HG02759 (cell line): ENCODE measurements at regions not wholly inside any gene's neighbourhood (a gene's known extent, or its start where the extent isn't known, plus 50 kb on each side); places are given as distances from the start of the nearest gene placed in this dataset.
A peak's percentile ranks its signal among the peaks of the same experiment; 100 is the strongest.

Experiments
- ATAC-seq: cut with Tn5 transposase; IDR thresholded peaks from one replicate; pipeline ENCODE4 v1.9.1; 2021; ENCODE audit warnings: mild to moderate bottlenecking, moderate library complexity; ENCODE audit not compliant: unreplicated experiment

GRCh38 chr18:45168866-45169600 is 446.2 kb upstream of the SLC14A2 start:
- no peak for ATAC-seq

GRCh38 chr18:45169610-45170009 is 445.7 kb upstream of the SLC14A2 start:
- ATAC-seq = no peak

GRCh38 chr18:45171679-45172191 is 443.5 kb upstream of the SLC14A2 start:
- ATAC-seq = no peak

GRCh38 chr18:45173327-45173726 is 441.9 kb upstream of the SLC14A2 start:
- ATAC-seq = no peak

- peak; percentile 67 for ATAC-seq
Measured at GRCh38 chr18:45173799-45174519, 441.3 kb upstream of the SLC14A2 start.

- ATAC-seq = no peak
Measured at GRCh38 chr18:45174629-45175136, 440.6 kb upstream of the SLC14A2 start.

- no peak for ATAC-seq
Measured at GRCh38 chr18:45175511-45175910, 439.8 kb upstream of the SLC14A2 start.

GRCh38 chr18:45186832-45187231 is 428.4 kb upstream of the SLC14A2 start:
- no peak for ATAC-seq

- no peak for ATAC-seq
Measured at GRCh38 chr18:45191795-45192194, 423.5 kb upstream of the SLC14A2 start.

- ATAC-seq = peak; percentile 99
Measured at GRCh38 chr18:45197526-45197970, 417.7 kb upstream of the SLC14A2 start.

GRCh38 chr18:45198526-45198925 is 416.8 kb upstream of the SLC14A2 start:
- no peak for ATAC-seq

- ATAC-seq = no peak
Measured at GRCh38 chr18:45201029-45201428, 414.2 kb upstream of the SLC14A2 start.

GRCh38 chr18:45201489-45201888 is 413.8 kb upstream of the SLC14A2 start:
- no peak for ATAC-seq

- no peak for ATAC-seq
Measured at GRCh38 chr18:45202061-45202460, 413.2 kb upstream of the SLC14A2 start.

- no peak for ATAC-seq
Measured at GRCh38 chr18:45203677-45204076, 411.6 kb upstream of the SLC14A2 start.

- no peak for ATAC-seq
Measured at GRCh38 chr18:45207328-45207727, 407.9 kb upstream of the SLC14A2 start.

- no peak for ATAC-seq
Measured at GRCh38 chr18:45208164-45208563, 407.1 kb upstream of the SLC14A2 start.

GRCh38 chr18:45212181-45213039 is 402.9 kb upstream of the SLC14A2 start:
- peak; percentile 99 for ATAC-seq

GRCh38 chr18:45213040-45213333 is 402.3 kb upstream of the SLC14A2 start:
- peak; percentile 25 for ATAC-seq

GRCh38 chr18:45218436-45218835 is 396.8 kb upstream of the SLC14A2 start:
- ATAC-seq = no peak

GRCh38 chr18:45221363-45221762 is 393.9 kb upstream of the SLC14A2 start:
- ATAC-seq = no peak
